SK-N-MC (cell line): ENCODE measurements at regions not wholly inside any gene's neighbourhood (a gene's known extent, or its start where the extent isn't known, plus 50 kb on each side); places are given as distances from the start of the nearest gene placed in this dataset.

ENCODE experiments used
- EZH2 ChIP-seq: fragments of 200-600 bp; sonication (generic); IDR thresholded peaks from one replicate; pipeline ENCODE4 v1.6.1; 2017; ENCODE audit warnings: antibody characterized with exemption
- FOXP2 ChIP-seq: optimal IDR thresholded peaks from 2 replicates; pipeline ENCODE3; 2011; ENCODE audit warnings: mild to moderate bottlenecking, moderate library complexity; ENCODE audit not compliant: insufficient read depth; ENCODE audit errors: extremely low read length, control extremely low read depth
- POLR2AphosphoS5 ChIP-seq: IDR thresholded peaks from 2 replicates; pipeline ENCODE4 v1.6.1; 2012; ENCODE audit warnings: mild to moderate bottlenecking, low read depth, low read length, borderline replicate concordance

GRCh38 chr1:14506471-14507255, 91.8 kb upstream of the KAZN start:
- no peak for TF ChIP-seq EZH2
- no peak for TF ChIP-seq POLR2AphosphoS5
- TF ChIP-seq FOXP2 = no peak
